ENCODE measurements at regions not wholly inside any gene's neighbourhood (a gene's known extent, or its start where the extent isn't known, plus 50 kb on each side); places are given as distances from the start of the nearest gene placed in this dataset.

DNA sequence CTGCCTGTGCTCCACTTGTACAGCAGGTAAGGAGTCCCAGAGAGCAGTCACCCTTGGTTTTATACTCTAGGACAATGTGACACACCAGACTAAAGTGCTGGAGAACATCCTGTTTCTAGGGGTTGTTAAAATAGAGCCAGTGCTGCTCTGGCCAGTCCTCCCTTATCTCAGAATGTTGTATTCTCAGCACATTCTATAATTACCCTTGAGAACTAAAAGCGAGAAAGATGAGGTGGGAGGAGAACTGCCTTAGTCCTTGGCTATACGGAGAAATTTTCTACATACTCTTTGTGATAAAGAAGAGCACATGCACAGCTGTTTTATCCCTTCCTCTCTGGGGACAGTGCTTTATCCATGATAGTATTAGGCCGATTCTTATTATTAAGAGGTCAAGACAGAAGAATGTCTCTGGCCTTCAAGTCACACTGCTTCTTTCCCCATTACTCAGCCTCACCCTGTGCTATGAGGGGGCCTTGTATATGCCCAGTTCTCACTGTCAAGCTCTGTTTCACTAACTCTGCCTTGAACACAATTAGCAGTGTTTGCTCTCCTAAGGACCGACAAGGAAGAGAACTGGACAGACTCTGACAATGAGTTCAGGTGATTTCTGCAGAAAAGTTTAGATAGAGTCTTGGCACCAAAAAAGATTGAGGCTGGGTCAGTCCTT, 385.8 kb downstream of the TRIB2 start:
- no peak overlapping the region for H3K4me3 ChIP-seq (ENCODE audit: low read depth, low read length)
- TF ChIP-seq, protein P1, sequence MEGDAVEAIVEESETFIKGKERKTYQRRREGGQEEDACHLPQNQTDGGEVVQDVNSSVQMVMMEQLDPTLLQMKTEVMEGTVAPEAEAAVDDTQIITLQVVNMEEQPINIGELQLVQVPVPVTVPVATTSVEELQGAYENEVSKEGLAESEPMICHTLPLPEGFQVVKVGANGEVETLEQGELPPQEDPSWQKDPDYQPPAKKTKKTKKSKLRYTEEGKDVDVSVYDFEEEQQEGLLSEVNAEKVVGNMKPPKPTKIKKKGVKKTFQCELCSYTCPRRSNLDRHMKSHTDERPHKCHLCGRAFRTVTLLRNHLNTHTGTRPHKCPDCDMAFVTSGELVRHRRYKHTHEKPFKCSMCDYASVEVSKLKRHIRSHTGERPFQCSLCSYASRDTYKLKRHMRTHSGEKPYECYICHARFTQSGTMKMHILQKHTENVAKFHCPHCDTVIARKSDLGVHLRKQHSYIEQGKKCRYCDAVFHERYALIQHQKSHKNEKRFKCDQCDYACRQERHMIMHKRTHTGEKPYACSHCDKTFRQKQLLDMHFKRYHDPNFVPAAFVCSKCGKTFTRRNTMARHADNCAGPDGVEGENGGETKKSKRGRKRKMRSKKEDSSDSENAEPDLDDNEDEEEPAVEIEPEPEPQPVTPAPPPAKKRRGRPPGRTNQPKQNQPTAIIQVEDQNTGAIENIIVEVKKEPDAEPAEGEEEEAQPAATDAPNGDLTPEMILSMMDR (IDR thresholded peaks at IDR 0.05; ENCODE audit: low read depth, low read length, missing control alignments), result no peak
- no peak overlapping the region for H3K27ac ChIP-seq
- no peaks in the 10 kb centered on the region for H3K27me3 ChIP-seq (replicated peaks)
- DNase-seq, result no peak
- no peaks in the 10 kb centered on the region for H3K36me3 ChIP-seq (replicated peaks)
- in situ Hi-C loops (cut with HindIII; ENCODE audit: low pct_ligation_motif_present, low sequenced_read_pairs), result no loop called here

DNA sequence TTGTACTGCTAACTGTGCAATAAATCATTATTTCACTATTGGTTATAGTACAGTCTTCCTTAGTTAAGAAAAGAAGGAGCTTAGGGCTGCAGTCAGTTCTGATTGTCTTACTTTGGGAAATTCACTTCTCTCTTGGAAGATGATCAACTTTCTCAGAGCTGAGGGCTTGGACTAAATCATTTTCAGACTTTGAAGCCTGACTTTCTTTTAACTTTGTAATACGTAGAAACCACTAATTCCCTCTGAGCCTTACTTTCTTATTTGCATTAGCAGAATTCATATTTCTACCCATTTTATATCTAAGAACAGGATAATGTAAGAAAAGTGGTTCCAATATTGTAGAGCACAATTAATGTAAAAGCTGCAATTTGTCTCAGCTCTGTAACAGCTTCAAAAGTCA, 386.4 kb downstream of the TRIB2 start:
- Histone ChIP-seq H3K36me3 (replicated peaks) (no peaks in the 10 kb centered on the region), H3K4me3 (ENCODE audit: low read depth, low read length) (no peak overlapping the region), H3K27ac (no peak overlapping the region), H3K27me3 (replicated peaks) (no peaks in the 10 kb centered on the region)
- DNase-seq, result no peak
- TF ChIP-seq, protein P1 (IDR thresholded peaks at IDR 0.05; ENCODE audit: low read depth, low read length, missing control alignments), result no peak
- in situ Hi-C loops (cut with HindIII; ENCODE audit: low pct_ligation_motif_present, low sequenced_read_pairs), result no loop called here

DNA sequence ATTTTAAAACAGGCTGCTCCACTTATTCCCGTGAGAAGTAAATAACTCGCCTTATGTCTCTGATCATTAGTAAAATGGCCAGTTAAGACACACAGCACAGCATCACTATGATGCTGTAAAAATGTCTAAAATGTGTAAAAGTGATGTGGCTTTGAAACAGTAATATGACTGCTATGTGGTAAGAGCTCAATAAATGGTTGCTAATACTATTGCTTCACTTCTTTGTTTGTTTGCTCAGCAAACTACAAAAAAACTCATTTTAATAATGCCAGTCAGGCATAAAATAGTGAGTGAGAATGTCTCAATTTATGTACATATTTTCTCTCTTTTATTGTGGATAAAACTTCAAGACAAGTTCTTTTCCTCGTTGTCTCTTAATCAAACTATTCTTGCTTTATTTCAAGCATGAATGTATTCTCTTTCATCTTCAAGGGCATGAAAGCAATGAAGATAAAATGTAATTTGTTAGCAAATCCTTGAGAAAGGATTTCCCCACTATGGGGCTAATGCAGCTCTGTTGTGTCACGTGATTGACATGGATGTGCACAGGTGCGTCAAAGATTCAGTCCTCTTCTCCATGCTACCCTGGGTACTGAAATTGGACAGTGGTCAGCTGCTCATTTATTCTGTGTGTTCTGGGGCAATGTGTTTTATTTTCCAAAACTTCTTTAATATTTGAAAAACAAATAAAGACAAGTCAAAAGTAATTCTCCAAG, 387.2 kb downstream of the TRIB2 start:
- in situ Hi-C loops (cut with HindIII; ENCODE audit: low pct_ligation_motif_present, low sequenced_read_pairs), result no loop called here
- TF ChIP-seq, protein P1 (IDR thresholded peaks at IDR 0.05; ENCODE audit: low read depth, low read length, missing control alignments), result no peak
- no peak for DNase-seq
- H3K36me3 ChIP-seq (replicated peaks), result no peaks in the 10 kb centered on the region
- no peaks in the 10 kb centered on the region for H3K27me3 ChIP-seq (replicated peaks)
- no peak overlapping the region for H3K27ac ChIP-seq
- no peak overlapping the region for H3K4me3 ChIP-seq (ENCODE audit: low read depth, low read length)

DNA sequence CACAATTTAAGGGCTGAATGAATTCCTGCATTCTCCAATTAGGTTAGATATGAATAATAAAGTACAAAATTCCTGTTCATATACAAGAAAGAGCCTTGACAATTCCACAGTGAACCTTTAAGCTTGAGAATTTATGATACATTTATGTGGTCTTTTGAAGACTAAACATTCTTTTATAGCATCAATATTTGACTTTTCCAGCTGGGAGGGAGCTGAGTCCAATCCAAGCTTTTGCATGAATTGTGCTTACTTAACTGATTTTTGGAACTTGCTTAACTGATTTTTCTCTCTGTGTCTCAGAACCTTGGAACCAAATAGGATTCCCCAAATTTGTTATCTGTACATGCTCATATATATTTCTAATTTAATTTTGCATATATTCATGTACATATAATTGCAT, 388.0 kb downstream of the TRIB2 start:
- Histone ChIP-seq H3K27me3 (replicated peaks) (no peaks in the 10 kb centered on the region), H3K4me3 (ENCODE audit: low read depth, low read length) (no peak overlapping the region), H3K36me3 (replicated peaks) (no peaks in the 10 kb centered on the region), H3K27ac (no peak overlapping the region)
- in situ Hi-C loops (cut with HindIII; ENCODE audit: low pct_ligation_motif_present, low sequenced_read_pairs), result no loop called here
- no peak for DNase-seq
- TF ChIP-seq, protein P1 (IDR thresholded peaks at IDR 0.05; ENCODE audit: low read depth, low read length, missing control alignments), result no peak

DNA sequence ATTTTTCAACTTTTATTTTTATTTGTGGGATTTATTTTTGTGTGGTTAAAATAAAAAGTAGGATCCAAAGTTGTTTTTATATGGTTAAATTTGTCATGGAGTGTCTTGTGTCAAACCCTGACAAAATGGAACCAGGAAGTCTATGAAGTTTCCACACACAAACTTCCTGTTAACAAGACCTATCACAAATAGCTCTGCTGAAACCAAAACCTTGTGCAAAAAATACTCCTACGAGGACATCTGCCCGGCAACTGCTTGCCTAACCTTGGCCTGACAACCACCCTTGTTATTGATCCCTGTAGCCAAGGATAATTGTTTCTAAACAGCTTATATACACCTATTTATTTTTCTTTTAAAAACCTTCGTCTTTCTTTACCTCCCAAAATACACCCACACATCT, 389.6 kb downstream of the TRIB2 start:
- no peak overlapping the region for H3K27ac ChIP-seq
- no peaks in the 10 kb centered on the region for H3K36me3 ChIP-seq (replicated peaks)
- in situ Hi-C loops (cut with HindIII; ENCODE audit: low pct_ligation_motif_present, low sequenced_read_pairs), result no loop called here
- no peak for DNase-seq
- H3K27me3 ChIP-seq (replicated peaks), result no peaks in the 10 kb centered on the region
- H3K4me3 ChIP-seq (ENCODE audit: low read depth, low read length), result no peak overlapping the region
- TF ChIP-seq, protein P1 (IDR thresholded peaks at IDR 0.05; ENCODE audit: low read depth, low read length, missing control alignments), result no peak

Data from brain microvascular endothelial cell (primary cell).